ENCODE measurements at regions not wholly inside any gene's neighbourhood (a gene's known extent, or its start where the extent isn't known, plus 50 kb on each side); places are given as distances from the start of the nearest gene placed in this dataset.
"Not testable (repeated sequence)": the region's sequence is repeated elsewhere in the genome, so short reads cannot be mapped to it uniquely, and the experiment has no call there.

GRCh38 chr6:121020656-121021055, 313.6 kb downstream of the TBC1D32 start:
- DNase-seq, result no peak

- no peak for DNase-seq
Measured at GRCh38 chr6:121008553-121008952, 325.7 kb downstream of the TBC1D32 start.

- no peak for DNase-seq
Measured at GRCh38 chr6:121006024-121006423, 328.3 kb downstream of the TBC1D32 start.

- DNase-seq, result no peak
Measured at GRCh38 chr6:121000381-121000780, 333.9 kb downstream of the TBC1D32 start.

- no peak for DNase-seq
Measured at GRCh38 chr6:120996340-120996739, 337.9 kb downstream of the TBC1D32 start.

GRCh38 chr6:120994573-120994967, 339.7 kb downstream of the TBC1D32 start:
- no peak for DNase-seq

- no peak for DNase-seq
Measured at GRCh38 chr6:120993929-120994572, 340.2 kb downstream of the TBC1D32 start.

- DNase-seq, result no peak
Measured at GRCh38 chr6:120992257-120992656, 342.0 kb downstream of the TBC1D32 start.

- DNase-seq, result no peak
Measured at GRCh38 chr6:120990866-120991265, 343.4 kb downstream of the TBC1D32 start.

GRCh38 chr6:120981835-120982234, 352.4 kb downstream of the TBC1D32 start:
- DNase-seq, result no peak

GRCh38 chr6:120966321-120966720, 368.0 kb downstream of the TBC1D32 start:
- DNase-seq, result no peak

GRCh38 chr6:120965814-120966213, 368.5 kb downstream of the TBC1D32 start:
- DNase-seq, result no peak

GRCh38 chr6:120960761-120961160, 373.5 kb downstream of the TBC1D32 start:
- DNase-seq, result no peak

- DNase-seq, result no peak
Measured at GRCh38 chr6:120954111-120954510, 380.2 kb downstream of the TBC1D32 start.

- no peak for DNase-seq
Measured at GRCh38 chr6:120951258-120951657, 383.0 kb downstream of the TBC1D32 start.

GRCh38 chr6:120947111-120947510, 387.2 kb downstream of the TBC1D32 start:
- DNase-seq, result no peak

- DNase-seq, result no peak
Measured at GRCh38 chr6:120945905-120946594, 388.2 kb downstream of the TBC1D32 start.

GRCh38 chr6:120938876-120939472, 395.3 kb downstream of the TBC1D32 start:
- no peak for DNase-seq

GRCh38 chr6:120938164-120938875, 396.0 kb downstream of the TBC1D32 start:
- no peak for DNase-seq

- no peak for DNase-seq
Measured at GRCh38 chr6:120935908-120936307, 398.4 kb downstream of the TBC1D32 start.

GRCh38 chr6:120935016-120935415, 399.3 kb downstream of the TBC1D32 start:
- DNase-seq, result no peak

- not testable (repeated sequence) for DNase-seq
Measured at GRCh38 chr6:120931520-120932180, 402.6 kb downstream of the TBC1D32 start.

GRCh38 chr6:120930500-120930899, 403.8 kb downstream of the TBC1D32 start:
- DNase-seq, result not testable (repeated sequence)
